ENCODE measurements at regions not wholly inside any gene's neighbourhood (a gene's known extent, or its start where the extent isn't known, plus 50 kb on each side); places are given as distances from the start of the nearest gene placed in this dataset.
A peak's percentile ranks its signal among the peaks of the same experiment; 100 is the strongest.

DNA sequence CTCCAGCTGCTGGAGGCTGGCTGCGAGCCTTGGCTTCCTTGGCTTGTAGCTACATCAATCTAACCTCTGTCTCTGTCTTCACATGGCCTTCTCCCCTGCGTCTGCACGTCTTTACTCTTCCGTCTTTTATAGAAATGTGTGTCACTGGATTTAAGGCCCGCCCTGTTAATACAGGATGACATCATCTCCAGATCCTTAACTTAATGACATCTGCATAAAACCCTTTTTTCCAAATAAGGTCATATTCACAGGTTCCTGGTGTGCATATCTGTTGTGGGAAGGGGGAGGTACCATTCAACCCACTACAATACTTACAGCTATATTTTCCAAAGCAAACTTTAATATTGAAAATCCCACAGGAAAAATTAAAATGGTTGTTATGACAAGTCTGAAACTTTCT is 165.3 kb upstream of the FOXD3 start (continued):
- TF ChIP-seq NR2C2 (CRISPR knock-in tag; IDR thresholded peaks at IDR 0.05), result no peak
- TF ChIP-seq NR2C2 (tag; IDR thresholded peaks at IDR 0.05), result no peak
- TF ChIP-seq, protein P1, sequence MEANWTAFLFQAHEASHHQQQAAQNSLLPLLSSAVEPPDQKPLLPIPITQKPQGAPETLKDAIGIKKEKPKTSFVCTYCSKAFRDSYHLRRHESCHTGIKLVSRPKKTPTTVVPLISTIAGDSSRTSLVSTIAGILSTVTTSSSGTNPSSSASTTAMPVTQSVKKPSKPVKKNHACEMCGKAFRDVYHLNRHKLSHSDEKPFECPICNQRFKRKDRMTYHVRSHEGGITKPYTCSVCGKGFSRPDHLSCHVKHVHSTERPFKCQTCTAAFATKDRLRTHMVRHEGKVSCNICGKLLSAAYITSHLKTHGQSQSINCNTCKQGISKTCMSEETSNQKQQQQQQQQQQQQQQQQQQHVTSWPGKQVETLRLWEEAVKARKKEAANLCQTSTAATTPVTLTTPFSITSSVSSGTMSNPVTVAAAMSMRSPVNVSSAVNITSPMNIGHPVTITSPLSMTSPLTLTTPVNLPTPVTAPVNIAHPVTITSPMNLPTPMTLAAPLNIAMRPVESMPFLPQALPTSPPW (CRISPR knock-in tag; IDR thresholded peaks at IDR 0.05), result no peak
- no peak for TF ChIP-seq ERF (CRISPR knock-in tag; IDR thresholded peaks at IDR 0.05)
- 0 out of 2 replicates have a peak, but pooled peaks have one; percentile 18 for TF ChIP-seq JUN (IDR thresholded peaks at IDR 0.05; ENCODE audit: borderline replicate concordance, low read depth, low read length)
- no peak for TF ChIP-seq JUN (CRISPR knock-in tag; IDR thresholded peaks at IDR 0.05; ENCODE audit: borderline replicate concordance)
- no peak for TF ChIP-seq WHSC1 (IDR thresholded peaks at IDR 0.05; ENCODE audit: low read length)

DNA sequence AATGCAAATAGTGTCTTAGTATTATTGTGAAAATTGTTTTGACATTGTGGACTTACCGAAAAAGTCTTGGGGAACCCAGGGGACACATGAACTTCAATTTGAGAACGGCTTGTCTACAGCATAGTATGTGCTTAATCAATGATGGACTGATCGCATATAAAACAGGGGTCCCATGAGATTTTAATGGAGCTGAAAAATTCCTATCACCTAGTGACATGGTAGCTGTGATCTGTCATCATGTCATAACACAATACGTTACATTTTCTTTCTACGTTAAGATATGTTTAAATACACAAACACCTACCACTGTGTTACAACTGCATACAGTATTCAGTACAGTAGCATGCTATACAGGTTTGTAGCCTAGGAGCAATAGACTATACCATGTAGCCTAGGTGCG is 153.3 kb upstream of the FOXD3 start:
- ATAC-seq, result no peak
- Histone ChIP-seq H3K9me1 (ENCODE audit: control insufficient read depth, insufficient read depth, low read length) (no peaks in the 10 kb centered on the region), H3K4me3 (no peak overlapping the region), H3K9ac (ENCODE audit: insufficient read depth in 1 of 2, low read depth in 2 of 2, low read length in 2 of 2) (no peak overlapping the region), H3K27ac (ENCODE audit: extremely low read depth, low read depth, low read length) (no peak overlapping the region), H3K9me3 (replicated peaks; ENCODE audit: control insufficient read depth, insufficient read depth, low read depth, low read length) (no peaks in the 10 kb centered on the region), H3K27me3 (ENCODE audit: control insufficient read depth in 2 of 2, insufficient read depth in 2 of 2, low read length in 2 of 2) (peaks cover 0 to 4% of the 10 kb centered on the region in 2 experiments; a peak in 1 of 5 replicates), H3K79me2 (ENCODE audit: control insufficient read depth, insufficient read depth, low read length) (no peaks in the 10 kb centered on the region), H3K4me1 (replicated peaks in 1 of 2; ENCODE audit: control insufficient read depth in 2 of 2, insufficient read depth in 2 of 2, low read length in 2 of 2) (no peaks in the 10 kb centered on the region), H2AFZ (ENCODE audit: low read depth, low read length) (no peak overlapping the region), H3K4me2 (ENCODE audit: insufficient read depth, low read length) (no peak overlapping the region), H4K20me1 (replicated peaks; ENCODE audit: control insufficient read depth, insufficient read depth, low read length) (no peaks in the 10 kb centered on the region), H3K36me3 (ENCODE audit: control insufficient read depth, insufficient read depth, low read length) (no peaks in the 10 kb centered on the region)
- no peak for FAIRE-seq
- intact Hi-C loops (cut with micrococcal nuclease), result no loop called here
- POLR2A ChIA-PET, result no interaction called here
- BruUV-seq (replicated peaks), result no TSS peak
- 0% methylated on average over 6 of the region's 6 CpGs for WGBS (ENCODE audit: insufficient coverage, low coverage, missing lambda C conversion rate)
- no peak for DNase-seq (ENCODE audit: extremely low read depth in 1 of 4, low spot score in 3 of 4)
- in situ Hi-C loops (cut with MboI), result no loop called here
- no peak for TF ChIP-seq HDAC8 (tag; IDR thresholded peaks at IDR 0.05)
- no peak for TF ChIP-seq MTA2 (IDR thresholded peaks at IDR 0.05; ENCODE audit: low read depth)
- TF ChIP-seq, protein P2, sequence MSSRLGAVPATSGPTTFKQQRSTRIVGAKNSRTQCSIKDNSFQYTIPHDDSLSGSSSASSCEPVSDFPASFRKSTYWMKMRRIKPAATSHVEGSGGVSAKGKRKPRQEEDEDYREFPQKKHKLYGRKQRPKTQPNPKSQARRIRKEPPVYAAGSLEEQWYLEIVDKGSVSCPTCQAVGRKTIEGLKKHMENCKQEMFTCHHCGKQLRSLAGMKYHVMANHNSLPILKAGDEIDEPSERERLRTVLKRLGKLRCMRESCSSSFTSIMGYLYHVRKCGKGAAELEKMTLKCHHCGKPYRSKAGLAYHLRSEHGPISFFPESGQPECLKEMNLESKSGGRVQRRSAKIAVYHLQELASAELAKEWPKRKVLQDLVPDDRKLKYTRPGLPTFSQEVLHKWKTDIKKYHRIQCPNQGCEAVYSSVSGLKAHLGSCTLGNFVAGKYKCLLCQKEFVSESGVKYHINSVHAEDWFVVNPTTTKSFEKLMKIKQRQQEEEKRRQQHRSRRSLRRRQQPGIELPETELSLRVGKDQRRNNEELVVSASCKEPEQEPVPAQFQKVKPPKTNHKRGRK (tag; IDR thresholded peaks at IDR 0.05), result no peak
- no peak for TF ChIP-seq EP300 (IDR thresholded peaks at IDR 0.05; ENCODE audit: low read length)
- TF ChIP-seq STAT5B (CRISPR knock-in tag; IDR thresholded peaks at IDR 0.05), result no peak
- TF ChIP-seq ZNF57 (CRISPR knock-in tag; IDR thresholded peaks at IDR 0.05), result no peak
- no peak for TF ChIP-seq MCM2 (IDR thresholded peaks at IDR 0.05; ENCODE audit: low read depth)
- TF ChIP-seq ZNF316 (IDR thresholded peaks at IDR 0.05), result no peak
- TF ChIP-seq GTF2F1 (IDR thresholded peaks at IDR 0.05; ENCODE audit: low read depth, low read length), result no peak
- no peak for TF ChIP-seq TAF7 (tag; IDR thresholded peaks at IDR 0.05)
- no peak for TF ChIP-seq NFE2 (IDR thresholded peaks at IDR 0.05; ENCODE audit: low read depth)
- CTCF ChIA-PET (ENCODE audit: low intra/inter-chr PET ratio), result no interaction called here

Measured in K562 (cell line).